ENCODE measurements at regions not wholly inside any gene's neighbourhood (a gene's known extent, or its start where the extent isn't known, plus 50 kb on each side); places are given as distances from the start of the nearest gene placed in this dataset.
"Not testable (repeated sequence)": the region's sequence is repeated elsewhere in the genome, so short reads cannot be mapped to it uniquely, and the experiment has no call there.

DNA sequence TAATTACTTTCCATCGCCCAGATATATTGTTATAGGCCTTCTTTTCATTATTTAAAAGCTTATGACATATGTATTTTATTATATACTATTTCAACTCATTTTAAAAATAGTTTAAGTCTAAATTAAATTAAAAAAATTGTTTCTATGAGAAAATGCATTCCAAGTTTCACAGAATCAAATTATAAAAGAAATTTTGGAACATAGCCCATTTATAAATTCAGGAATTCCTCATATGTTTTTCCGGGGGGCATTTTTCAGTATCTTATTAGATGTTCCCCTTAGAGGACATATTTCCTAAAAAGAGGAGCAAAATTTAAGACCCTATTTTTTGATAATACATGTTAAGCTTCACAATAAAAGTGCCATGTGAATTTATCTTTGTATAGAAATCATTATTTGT lies 119.9 kb upstream of the ATP2B1 start:
- H3K4me3 ChIP-seq (ENCODE audit: control insufficient read depth, low read depth, low read length), result no peak overlapping the region
- TF ChIP-seq, protein P1, sequence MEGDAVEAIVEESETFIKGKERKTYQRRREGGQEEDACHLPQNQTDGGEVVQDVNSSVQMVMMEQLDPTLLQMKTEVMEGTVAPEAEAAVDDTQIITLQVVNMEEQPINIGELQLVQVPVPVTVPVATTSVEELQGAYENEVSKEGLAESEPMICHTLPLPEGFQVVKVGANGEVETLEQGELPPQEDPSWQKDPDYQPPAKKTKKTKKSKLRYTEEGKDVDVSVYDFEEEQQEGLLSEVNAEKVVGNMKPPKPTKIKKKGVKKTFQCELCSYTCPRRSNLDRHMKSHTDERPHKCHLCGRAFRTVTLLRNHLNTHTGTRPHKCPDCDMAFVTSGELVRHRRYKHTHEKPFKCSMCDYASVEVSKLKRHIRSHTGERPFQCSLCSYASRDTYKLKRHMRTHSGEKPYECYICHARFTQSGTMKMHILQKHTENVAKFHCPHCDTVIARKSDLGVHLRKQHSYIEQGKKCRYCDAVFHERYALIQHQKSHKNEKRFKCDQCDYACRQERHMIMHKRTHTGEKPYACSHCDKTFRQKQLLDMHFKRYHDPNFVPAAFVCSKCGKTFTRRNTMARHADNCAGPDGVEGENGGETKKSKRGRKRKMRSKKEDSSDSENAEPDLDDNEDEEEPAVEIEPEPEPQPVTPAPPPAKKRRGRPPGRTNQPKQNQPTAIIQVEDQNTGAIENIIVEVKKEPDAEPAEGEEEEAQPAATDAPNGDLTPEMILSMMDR (conservative IDR thresholded peaks at IDR 0.05; ENCODE audit: control insufficient read depth, insufficient read depth, low read depth, low read length), result no peak
- DNase-seq (ENCODE audit: low read depth), result no peak

DNA sequence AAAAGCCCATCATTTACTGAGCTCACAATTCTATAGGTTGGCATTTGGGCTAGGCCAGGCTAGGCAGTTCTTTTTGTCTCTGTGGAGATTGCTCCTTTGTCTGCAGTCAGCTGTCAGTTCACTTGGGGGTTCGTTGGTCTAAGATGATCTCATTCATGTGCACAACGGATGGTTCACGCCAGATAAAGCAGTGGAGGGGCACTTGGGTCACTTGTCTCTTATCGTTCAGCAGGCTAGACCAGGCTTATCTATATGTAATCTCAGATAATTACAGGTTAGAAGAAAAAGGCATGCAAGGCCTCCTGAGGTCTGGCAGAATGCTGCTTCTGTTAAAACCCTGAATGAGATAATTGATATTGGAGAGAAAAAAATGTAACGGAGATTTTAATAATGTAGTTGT lies 119.0 kb upstream of the ATP2B1 start:
- TF ChIP-seq, protein P1 (conservative IDR thresholded peaks at IDR 0.05; ENCODE audit: control insufficient read depth, insufficient read depth, low read depth, low read length), result no peak
- H3K4me3 ChIP-seq (ENCODE audit: control insufficient read depth, low read depth, low read length), result no peak overlapping the region
- DNase-seq (ENCODE audit: low read depth), result no peak

DNA sequence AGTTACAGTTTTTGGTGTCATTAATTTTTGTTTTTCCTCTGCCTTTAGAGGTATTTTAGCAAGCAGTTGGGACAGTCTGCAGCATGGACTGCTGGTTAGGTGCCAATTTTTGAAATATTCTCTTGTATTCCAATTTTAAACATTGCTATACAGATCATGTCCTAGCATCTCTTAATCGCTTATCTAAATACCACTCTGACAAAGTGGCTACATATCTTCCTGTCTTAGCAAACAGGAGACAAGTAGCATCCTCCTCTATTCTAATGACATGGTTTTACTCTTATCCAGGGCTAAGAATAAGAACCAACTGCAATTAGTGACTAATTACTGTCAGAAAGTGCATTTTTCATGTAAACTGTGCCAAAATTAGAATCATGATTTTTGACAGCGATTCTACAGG lies 117.8 kb upstream of the ATP2B1 start:
- no peak for DNase-seq (ENCODE audit: low read depth)
- TF ChIP-seq, protein P1 (conservative IDR thresholded peaks at IDR 0.05; ENCODE audit: control insufficient read depth, insufficient read depth, low read depth, low read length), result no peak
- H3K4me3 ChIP-seq (ENCODE audit: control insufficient read depth, low read depth, low read length), result no peak overlapping the region

DNA sequence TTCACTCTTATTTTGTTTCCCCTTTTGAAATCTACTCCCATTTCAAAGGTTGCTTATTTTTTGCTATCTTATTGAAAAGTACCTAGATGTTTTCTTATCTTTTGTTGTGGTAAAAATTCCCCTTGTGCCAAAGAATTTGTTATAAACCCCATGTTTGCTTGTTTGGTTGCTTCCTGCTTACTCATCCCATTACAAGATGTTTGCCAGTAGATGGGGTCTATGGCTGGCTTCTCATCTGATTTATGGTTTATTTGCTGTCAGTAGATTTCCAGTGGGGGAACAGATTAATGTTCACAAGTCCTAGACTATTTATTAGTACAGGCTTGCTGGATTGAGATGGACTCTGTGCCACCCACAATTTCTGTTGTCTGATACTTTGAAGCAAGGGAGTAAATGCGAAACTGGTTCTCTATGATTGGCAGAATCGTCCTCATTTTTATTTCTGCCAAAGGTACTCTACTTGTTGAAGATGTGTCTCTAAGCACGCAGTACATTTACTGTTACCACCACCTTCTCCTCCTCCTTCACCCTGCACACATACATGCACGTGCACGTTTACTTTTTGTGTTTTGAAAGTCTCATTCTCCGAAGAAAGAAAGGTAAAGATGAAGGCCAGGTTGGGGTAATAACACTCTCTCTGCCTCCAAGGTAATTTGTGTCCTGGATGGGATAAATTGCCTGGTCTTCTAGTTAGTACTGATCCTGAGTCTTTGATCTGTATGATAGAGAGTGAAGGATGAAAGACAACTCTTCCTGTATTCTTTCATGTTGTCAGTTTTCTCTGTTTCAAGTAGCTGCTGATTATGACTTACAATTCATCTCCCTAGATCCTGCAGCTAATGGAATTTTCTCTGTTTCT lies 117.2 kb upstream of the ATP2B1 start:
- TF ChIP-seq, protein P1 (conservative IDR thresholded peaks at IDR 0.05; ENCODE audit: control insufficient read depth, insufficient read depth, low read depth, low read length), result no peak
- DNase-seq (ENCODE audit: low read depth), result peak; percentile 55

DNA sequence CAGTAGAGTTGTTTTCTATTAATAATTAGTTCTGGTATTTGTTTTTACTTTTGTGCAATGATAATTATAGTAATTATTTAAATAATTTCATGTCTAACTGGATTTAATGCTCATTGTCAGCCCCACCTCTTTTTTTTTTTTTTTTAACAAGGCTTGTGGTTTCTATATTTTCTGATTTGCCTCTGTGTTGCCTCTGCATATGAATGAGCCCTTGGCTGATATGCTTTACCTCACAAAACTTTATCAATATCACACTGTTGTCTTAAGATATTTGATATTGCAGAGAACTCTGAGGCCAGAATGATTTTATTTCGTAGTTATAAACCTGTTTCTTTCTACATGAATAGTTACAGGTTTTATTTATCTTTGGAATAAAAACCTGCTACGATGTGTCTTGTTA lies 116.2 kb upstream of the ATP2B1 start:
- TF ChIP-seq, protein P1 (conservative IDR thresholded peaks at IDR 0.05; ENCODE audit: control insufficient read depth, insufficient read depth, low read depth, low read length), result no peak
- no peak for DNase-seq (ENCODE audit: low read depth)
- no peak overlapping the region for H3K4me3 ChIP-seq (ENCODE audit: control insufficient read depth, low read depth, low read length)

More for the DNA sequence above, 117.2 kb upstream of the ATP2B1 start:
- no peak overlapping the region for H3K4me3 ChIP-seq (ENCODE audit: control insufficient read depth, low read depth, low read length)

DNA sequence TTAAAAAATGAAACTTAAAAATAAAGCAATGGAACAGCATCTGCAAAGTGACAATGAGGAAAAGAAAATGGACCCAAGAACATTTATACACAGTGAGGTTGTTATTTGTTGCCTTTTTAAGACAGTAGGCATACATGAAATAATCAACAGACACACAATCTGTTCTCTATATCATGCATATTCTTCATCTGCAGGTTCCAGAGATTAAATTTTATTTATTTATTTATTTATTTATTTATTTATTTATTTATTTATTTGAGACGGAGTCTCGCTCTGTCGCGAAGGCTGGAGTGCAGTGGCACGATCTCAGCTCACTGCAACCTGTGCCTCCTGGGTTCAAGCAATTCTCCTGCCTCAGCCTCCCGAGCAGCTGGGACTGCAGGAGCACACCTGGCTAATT lies 114.4 kb upstream of the ATP2B1 start:
- DNase-seq (ENCODE audit: low read depth); H3K4me3 ChIP-seq (ENCODE audit: control insufficient read depth, low read depth, low read length): not testable (repeated sequence)

DNA sequence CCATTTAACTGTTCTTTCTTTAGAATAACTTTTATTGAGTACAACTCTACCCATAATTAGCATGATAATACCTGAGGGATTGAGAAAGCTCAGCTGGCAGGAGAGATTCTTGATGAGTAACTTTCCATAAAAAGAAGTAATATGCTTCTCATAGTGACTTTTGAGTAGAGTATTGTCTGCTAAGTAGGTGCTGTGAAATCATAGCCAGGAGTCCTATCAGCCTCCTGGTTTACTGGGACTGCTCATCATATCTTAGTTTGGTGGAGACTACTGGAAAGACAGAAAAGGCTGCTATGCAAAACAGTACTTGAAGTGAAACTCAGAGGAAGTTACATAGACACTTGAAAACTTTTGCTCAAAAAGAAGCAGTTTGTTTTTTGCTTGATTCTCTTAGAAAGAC lies 113.3 kb upstream of the ATP2B1 start:
- H3K4me3 ChIP-seq (ENCODE audit: control insufficient read depth, low read depth, low read length), result no peak overlapping the region
- TF ChIP-seq, protein P1 (conservative IDR thresholded peaks at IDR 0.05; ENCODE audit: control insufficient read depth, insufficient read depth, low read depth, low read length), result no peak
- DNase-seq (ENCODE audit: low read depth), result no peak

Measured in fibroblast of mammary gland (primary cell).